HepG2 (cell line): ENCODE measurements at regions not wholly inside any gene's neighbourhood (a gene's known extent, or its start where the extent isn't known, plus 50 kb on each side); places are given as distances from the start of the nearest gene placed in this dataset.

ENCODE experiments used
- ATAC-seq: fragments of 200-7000 bp; cut with Tn5 transposase; 3 replicates; pipeline ENCODE4 v1.9.1; 2020; ENCODE audit warnings: mild to moderate bottlenecking, moderate library complexity
- BruUV-seq: library from RNA; stranded (reverse); fragments of 400-500 nt; replicated peaks from 2 replicates; lab custom pipeline; 2021; lab: Mats Ljungman, UMichigan
- CTCF ChIA-PET: fragments of 300-600 bp; formaldehyde crosslinking; extraction: SDS; loops from one replicate; lab custom pipeline; 2021; ENCODE audit warnings: low total read pairs, inconsistent platforms, low intra/inter-chr PET ratio; lab: Yijun Ruan, JAX
- POLR2A ChIA-PET: fragments of 350-600 bp; sonication (Branson Sonifier 250); formaldehyde crosslinking; loops from one replicate; lab custom pipeline; 2020; ENCODE audit warnings: antibody characterized with exemption, inconsistent platforms; lab: Yijun Ruan, JAX
- DNase-seq: peaks from one replicate; pipeline ENCODE4 v3.0.0-alpha.2; 2015; ENCODE audit warnings: low spot score
- FAIRE-seq: peaks from 3 replicates; lab custom pipeline; 2011; peaks lifted over from hg19 to GRCh38; lab: Jason Lieb, UNC
- H2AFZ ChIP-seq: one replicate; pipeline ENCODE4 v1.6.1; 2011; ENCODE audit warnings: low read length, inconsistent platforms
- H3K27ac ChIP-seq: fragments of 300-600 bp; 3 replicates; pipeline ENCODE4 v1.8.0; 2011; ENCODE audit warnings: mixed run types, mild to moderate bottlenecking, mixed read lengths, low read length, inconsistent platforms; ENCODE audit not compliant: insufficient read depth; ENCODE audit errors: extremely low read length
- H3K27me3 ChIP-seq, 2 experiments: fragments of 200-600 bp in 1 of 2; 2 replicates in 1 of 2; 3 replicates in 1 of 2; pipeline versions ENCODE4 v1.6.0 to v1.8.0; 2011; ENCODE audit warnings: low read length in 2 of 2, mild to moderate bottlenecking in 2 of 2, moderate library complexity in 2 of 2, inconsistent platforms in 1 of 2; ENCODE audit not compliant: insufficient read depth in 2 of 2, control insufficient read depth in 1 of 2
- H3K36me3 ChIP-seq, 2 experiments: fragments of 200-600 bp in 1 of 2; replicated peaks in 1 of 2; 2 replicates in 1 of 2; 3 replicates in 1 of 2; pipeline versions ENCODE4 v1.5.1 to v1.8.0; 2011; ENCODE audit warnings: low read length in 2 of 2, inconsistent platforms in 1 of 2; ENCODE audit not compliant: insufficient read depth in 2 of 2, control insufficient read depth in 1 of 2
- H3K4me1 ChIP-seq: 2 replicates; pipeline ENCODE4 v1.5.1; 2012; ENCODE audit warnings: low read length, inconsistent platforms; ENCODE audit not compliant: insufficient read depth
- H3K4me2 ChIP-seq: 2 replicates; pipeline ENCODE4 v1.6.0; 2011; ENCODE audit warnings: low read depth, low read length, inconsistent platforms
- H3K4me3 ChIP-seq, 3 experiments: fragments of 200-600 bp in 1 of 3; sonication (generic), shearing (Covaris generic) in 1 of 3; replicated peaks in 1 of 3; 2 replicates each; pipeline ENCODE4 v1.5.1; 2011 to 2016; ENCODE audit warnings: low read length in 3 of 3, inconsistent platforms in 2 of 3, low read depth in 2 of 3, mild to moderate bottlenecking in 2 of 3, control low read depth in 1 of 3, mixed read lengths in 1 of 3; ENCODE audit not compliant: insufficient read depth in 1 of 3
- H3K79me2 ChIP-seq: one replicate; pipeline ENCODE4 v1.6.1; 2011; ENCODE audit warnings: low read length, inconsistent platforms; ENCODE audit not compliant: insufficient read depth
- H3K9ac ChIP-seq: 2 replicates; pipeline ENCODE4 v1.6.0; 2011; ENCODE audit warnings: mild to moderate bottlenecking, low read depth, low read length, inconsistent platforms; ENCODE audit not compliant: insufficient read depth
- H3K9me3 ChIP-seq: 2 replicates; pipeline ENCODE4 v1.5.1; 2012; ENCODE audit warnings: mild to moderate bottlenecking, low read length
- H4K20me1 ChIP-seq: 2 replicates; pipeline ENCODE4 v1.6.0; 2011; ENCODE audit warnings: inconsistent platforms, mild to moderate bottlenecking, low read length, moderate library complexity; ENCODE audit not compliant: insufficient read depth
- ARID2 ChIP-seq: sonication (generic); formaldehyde crosslinking; IDR thresholded peaks from 2 replicates; pipeline ENCODE4 v1.8.1; 2022; ENCODE audit warnings: mild to moderate bottlenecking, missing genetic modification reagents, borderline replicate concordance
- ARNT ChIP-seq: fragments of 450-650 bp; IDR thresholded peaks from 2 replicates; pipeline ENCODE4 v1.6.1; 2017
- HDAC2 ChIP-seq: sonication (generic); formaldehyde crosslinking; IDR thresholded peaks from 2 replicates; pipeline ENCODE4 v1.4.0; 2020; ENCODE audit warnings: missing genetic modification reagents
- MIER3 ChIP-seq: IDR thresholded peaks from 2 replicates; pipeline ENCODE4 v1.6.1; 2016; ENCODE audit warnings: missing compliant biosample characterization, borderline replicate concordance
- ZKSCAN8 ChIP-seq: IDR thresholded peaks from 2 replicates; pipeline ENCODE4 v1.6.1; 2016; ENCODE audit warnings: borderline replicate concordance, missing genetic modification reagents, missing compliant biosample characterization
- WGBS: methylation state at CpG from one replicate; pipeline ENCODE4 v1.1.6; 2017; ENCODE audit warnings: low lambda C conversion rate; 5-methylcytosine and 5-hydroxymethylcytosine counted together
- in situ Hi-C: cut with HindIII; loops from 2 replicates; pipeline ENCODE4 v1.10.0; 2017; ENCODE audit warnings: low pct_unique_long_range_greater_than_20kb; ENCODE audit not compliant: extremely low pct_ligation_motif_present
- intact Hi-C: fragments of 100-400 bp; cut with micrococcal nuclease; formaldehyde crosslinking; loops from one replicate; pipeline ENCODE4 v1.10.0; 2022; ENCODE audit not compliant: unreplicated experiment
- TF ChIP-seq, protein P1 (sequence below): sonication (generic); formaldehyde crosslinking; IDR thresholded peaks from 2 replicates; pipeline ENCODE4 v1.5.1; 2020; ENCODE audit warnings: mild to moderate bottlenecking, moderate library complexity, missing genetic modification reagents
- TF ChIP-seq, protein P2 (sequence below): sonication (generic); formaldehyde crosslinking; IDR thresholded peaks from 2 replicates; pipeline ENCODE4 v1.5.0; 2020; ENCODE audit warnings: mild to moderate bottlenecking, missing genetic modification reagents, borderline replicate concordance
- TF ChIP-seq, protein P3 (sequence below): sonication (generic); formaldehyde crosslinking; IDR thresholded peaks from 2 replicates; pipeline ENCODE4 v1.5.1; 2020; ENCODE audit warnings: missing genetic modification reagents, mild to moderate bottlenecking, borderline replicate concordance
- TF ChIP-seq, protein P4 (sequence below): sonication (generic); formaldehyde crosslinking; IDR thresholded peaks from 2 replicates; pipeline ENCODE4 v1.4.0; 2020; ENCODE audit warnings: missing genetic modification reagents, borderline replicate concordance

DNA sequence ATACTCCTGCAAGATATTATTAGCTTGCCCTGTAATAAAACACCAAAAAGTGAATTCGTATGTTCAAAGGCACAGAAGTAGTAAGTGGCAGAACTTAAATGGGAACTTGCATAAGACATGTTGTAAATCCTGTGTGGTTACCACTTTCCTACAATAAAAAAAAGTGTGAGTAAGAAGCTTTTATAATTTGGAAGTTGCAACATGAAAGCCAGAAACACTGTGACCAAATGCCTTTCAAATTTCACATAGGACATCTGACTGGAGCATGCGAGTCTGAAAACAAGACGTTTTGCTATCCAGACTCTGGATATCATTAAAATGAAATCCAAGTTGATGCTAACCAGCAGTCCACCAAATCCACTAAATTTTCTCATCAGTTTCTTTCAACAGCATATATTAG lies 886.2 kb upstream of the NRXN1 start:
- H3K36me3 ChIP-seq, result no peaks in the 10 kb centered on the region
- POLR2A ChIA-PET, result no interaction called here
- H3K9ac ChIP-seq, result no peak overlapping the region
- in situ Hi-C loops, result no loop called here
- peaks cover 74% of the 10 kb centered on the region for H3K9me3 ChIP-seq
- intact Hi-C loops, result no loop called here
- no peak for DNase-seq
- no peaks in the 10 kb centered on the region for H3K4me1 ChIP-seq
- no peak overlapping the region for H2AFZ ChIP-seq
- H3K27ac ChIP-seq, result no peak overlapping the region
- H3K79me2 ChIP-seq, result no peaks in the 10 kb centered on the region
- WGBS, result 30% methylated on average over 3 of the region's 3 CpGs
- TF ChIP-seq HDAC2 (CRISPR knock-in tag), result no peak
- TF ChIP-seq, protein P1, sequence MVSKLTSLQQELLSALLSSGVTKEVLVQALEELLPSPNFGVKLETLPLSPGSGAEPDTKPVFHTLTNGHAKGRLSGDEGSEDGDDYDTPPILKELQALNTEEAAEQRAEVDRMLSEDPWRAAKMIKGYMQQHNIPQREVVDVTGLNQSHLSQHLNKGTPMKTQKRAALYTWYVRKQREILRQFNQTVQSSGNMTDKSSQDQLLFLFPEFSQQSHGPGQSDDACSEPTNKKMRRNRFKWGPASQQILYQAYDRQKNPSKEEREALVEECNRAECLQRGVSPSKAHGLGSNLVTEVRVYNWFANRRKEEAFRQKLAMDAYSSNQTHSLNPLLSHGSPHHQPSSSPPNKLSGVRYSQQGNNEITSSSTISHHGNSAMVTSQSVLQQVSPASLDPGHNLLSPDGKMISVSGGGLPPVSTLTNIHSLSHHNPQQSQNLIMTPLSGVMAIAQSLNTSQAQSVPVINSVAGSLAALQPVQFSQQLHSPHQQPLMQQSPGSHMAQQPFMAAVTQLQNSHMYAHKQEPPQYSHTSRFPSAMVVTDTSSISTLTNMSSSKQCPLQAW (CRISPR knock-in tag), result no peak
- TF ChIP-seq, protein P2, sequence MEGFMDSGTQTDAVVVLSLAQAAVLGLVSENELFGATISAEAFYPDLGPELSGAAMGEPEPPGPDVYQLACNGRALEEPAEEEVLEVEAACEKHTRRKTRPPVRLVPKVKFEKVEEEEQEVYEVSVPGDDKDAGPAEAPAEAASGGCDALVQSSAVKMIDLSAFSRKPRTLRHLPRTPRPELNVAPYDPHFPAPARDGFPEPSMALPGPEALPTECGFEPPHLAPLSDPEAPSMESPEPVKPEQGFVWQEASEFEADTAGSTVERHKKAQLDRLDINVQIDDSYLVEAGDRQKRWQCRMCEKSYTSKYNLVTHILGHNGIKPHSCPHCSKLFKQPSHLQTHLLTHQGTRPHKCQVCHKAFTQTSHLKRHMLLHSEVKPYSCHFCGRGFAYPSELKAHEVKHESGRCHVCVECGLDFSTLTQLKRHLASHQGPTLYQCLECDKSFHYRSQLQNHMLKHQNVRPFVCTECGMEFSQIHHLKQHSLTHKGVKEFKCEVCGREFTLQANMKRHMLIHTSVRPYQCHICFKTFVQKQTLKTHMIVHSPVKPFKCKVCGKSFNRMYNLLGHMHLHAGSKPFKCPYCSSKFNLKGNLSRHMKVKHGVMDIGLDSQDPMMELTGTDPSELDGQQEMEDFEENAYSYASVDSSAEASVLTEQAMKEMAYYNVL, result no peak
- no peaks in the 10 kb centered on the region for H3K27me3 ChIP-seq
- H3K4me3 ChIP-seq, result no peak overlapping the region
- no peak overlapping the region for H3K4me2 ChIP-seq
- no peak for ATAC-seq
- no peak for FAIRE-seq
- no peaks in the 10 kb centered on the region for H4K20me1 ChIP-seq
- CTCF ChIA-PET, result no interaction called here
- BruUV-seq, result no TSS peak

DNA sequence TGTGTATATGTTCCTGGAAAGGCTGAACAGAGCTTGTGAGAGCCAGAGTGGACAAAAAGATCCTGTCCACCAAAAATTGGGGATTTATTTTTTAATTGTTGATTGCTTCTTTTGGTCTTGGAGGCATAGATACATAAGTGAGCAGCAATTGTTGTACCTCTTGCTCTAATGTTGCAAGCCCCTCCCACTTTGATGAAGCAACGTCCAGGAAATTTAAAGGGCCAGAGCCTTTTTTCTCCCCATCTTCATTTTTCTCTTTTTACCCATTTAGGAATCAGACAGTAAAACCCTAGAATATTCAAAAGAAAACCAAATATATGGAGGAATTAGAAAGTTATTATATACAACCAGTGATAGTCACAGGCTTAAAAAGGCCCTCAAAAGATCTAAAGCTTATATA lies 871.8 kb upstream of the NRXN1 start:
- ATAC-seq, result no peak
- no peaks in the 10 kb centered on the region for H3K36me3 ChIP-seq
- CTCF ChIA-PET, result no interaction called here
- in situ Hi-C loops (no loop called here), intact Hi-C loops (no loop called here)
- H3K4me2 ChIP-seq, result no peak overlapping the region
- H3K27me3 ChIP-seq, result no peaks in the 10 kb centered on the region
- H3K27ac ChIP-seq, result no peak overlapping the region
- DNase-seq, result no peak
- no TSS peak for BruUV-seq
- POLR2A ChIA-PET, result no interaction called here
- H4K20me1 ChIP-seq, result no peaks in the 10 kb centered on the region
- H3K9ac ChIP-seq, result no peak overlapping the region
- H3K79me2 ChIP-seq, result no peaks in the 10 kb centered on the region
- no peaks in the 10 kb centered on the region for H3K4me1 ChIP-seq
- no peak for FAIRE-seq
- 0% methylated on average over 1 of the region's 1 CpG for whole genome bisulfite sequencing
- H3K9me3 ChIP-seq, result peaks cover 70% of the 10 kb centered on the region
- H2AFZ ChIP-seq, result no peak overlapping the region
- no peak overlapping the region for H3K4me3 ChIP-seq
- TF ChIP-seq ZKSCAN8 (CRISPR knock-in tag), result no peak
- no peak for TF ChIP-seq ARID2 (CRISPR knock-in tag)
- no peak for TF ChIP-seq ARNT
- no peak for TF ChIP-seq MIER3 (CRISPR knock-in tag)
- TF ChIP-seq, protein P3, sequence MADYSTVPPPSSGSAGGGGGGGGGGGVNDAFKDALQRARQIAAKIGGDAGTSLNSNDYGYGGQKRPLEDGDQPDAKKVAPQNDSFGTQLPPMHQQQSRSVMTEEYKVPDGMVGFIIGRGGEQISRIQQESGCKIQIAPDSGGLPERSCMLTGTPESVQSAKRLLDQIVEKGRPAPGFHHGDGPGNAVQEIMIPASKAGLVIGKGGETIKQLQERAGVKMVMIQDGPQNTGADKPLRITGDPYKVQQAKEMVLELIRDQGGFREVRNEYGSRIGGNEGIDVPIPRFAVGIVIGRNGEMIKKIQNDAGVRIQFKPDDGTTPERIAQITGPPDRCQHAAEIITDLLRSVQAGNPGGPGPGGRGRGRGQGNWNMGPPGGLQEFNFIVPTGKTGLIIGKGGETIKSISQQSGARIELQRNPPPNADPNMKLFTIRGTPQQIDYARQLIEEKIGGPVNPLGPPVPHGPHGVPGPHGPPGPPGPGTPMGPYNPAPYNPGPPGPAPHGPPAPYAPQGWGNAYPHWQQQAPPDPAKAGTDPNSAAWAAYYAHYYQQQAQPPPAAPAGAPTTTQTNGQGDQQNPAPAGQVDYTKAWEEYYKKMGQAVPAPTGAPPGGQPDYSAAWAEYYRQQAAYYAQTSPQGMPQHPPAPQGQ (CRISPR knock-in tag), result no peak
- TF ChIP-seq, protein P4, sequence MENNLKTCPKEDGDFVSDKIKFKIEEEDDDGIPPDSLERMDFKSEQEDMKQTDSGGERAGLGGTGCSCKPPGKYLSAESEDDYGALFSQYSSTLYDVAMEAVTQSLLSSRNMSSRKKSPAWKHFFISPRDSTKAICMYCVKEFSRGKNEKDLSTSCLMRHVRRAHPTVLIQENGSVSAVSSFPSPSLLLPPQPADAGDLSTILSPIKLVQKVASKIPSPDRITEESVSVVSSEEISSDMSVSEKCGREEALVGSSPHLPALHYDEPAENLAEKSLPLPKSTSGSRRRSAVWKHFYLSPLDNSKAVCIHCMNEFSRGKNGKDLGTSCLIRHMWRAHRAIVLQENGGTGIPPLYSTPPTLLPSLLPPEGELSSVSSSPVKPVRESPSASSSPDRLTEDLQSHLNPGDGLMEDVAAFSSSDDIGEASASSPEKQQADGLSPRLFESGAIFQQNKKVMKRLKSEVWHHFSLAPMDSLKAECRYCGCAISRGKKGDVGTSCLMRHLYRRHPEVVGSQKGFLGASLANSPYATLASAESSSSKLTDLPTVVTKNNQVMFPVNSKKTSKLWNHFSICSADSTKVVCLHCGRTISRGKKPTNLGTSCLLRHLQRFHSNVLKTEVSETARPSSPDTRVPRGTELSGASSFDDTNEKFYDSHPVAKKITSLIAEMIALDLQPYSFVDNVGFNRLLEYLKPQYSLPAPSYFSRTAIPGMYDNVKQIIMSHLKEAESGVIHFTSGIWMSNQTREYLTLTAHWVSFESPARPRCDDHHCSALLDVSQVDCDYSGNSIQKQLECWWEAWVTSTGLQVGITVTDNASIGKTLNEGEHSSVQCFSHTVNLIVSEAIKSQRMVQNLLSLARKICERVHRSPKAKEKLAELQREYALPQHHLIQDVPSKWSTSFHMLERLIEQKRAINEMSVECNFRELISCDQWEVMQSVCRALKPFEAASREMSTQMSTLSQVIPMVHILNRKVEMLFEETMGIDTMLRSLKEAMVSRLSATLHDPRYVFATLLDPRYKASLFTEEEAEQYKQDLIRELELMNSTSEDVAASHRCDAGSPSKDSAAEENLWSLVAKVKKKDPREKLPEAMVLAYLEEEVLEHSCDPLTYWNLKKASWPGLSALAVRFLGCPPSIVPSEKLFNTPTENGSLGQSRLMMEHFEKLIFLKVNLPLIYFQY (CRISPR knock-in tag), result no peak
